ENCODE measurements at regions not wholly inside any gene's neighbourhood (a gene's known extent, or its start where the extent isn't known, plus 50 kb on each side); places are given as distances from the start of the nearest gene placed in this dataset.

- DNase-seq (no peak), ATAC-seq (no peak)
- ChIA-PET POLR2A (no interaction called here), CTCF (no interaction called here)
- Mint-ChIP-seq H3K4me3 (no peak overlapping the region), H3K27me3 (ENCODE audit: low read depth) (peaks cover 8% of the 10 kb centered on the region), H3K4me1 (ENCODE audit: low read depth) (no peaks in the 10 kb centered on the region), H3K9me3 (ENCODE audit: insufficient read depth) (no peaks in the 10 kb centered on the region), H3K36me3 (ENCODE audit: low read depth) (no peaks in the 10 kb centered on the region), H3K27ac (no peak overlapping the region)
Observed at GRCh38 chr7:86920154-86920553, 139.3 kb downstream of the ELAPOR2 start.

GRCh38 chr7:86918245-86918644 lies 141.2 kb downstream of the ELAPOR2 start:
- Mint-ChIP-seq H3K4me3 (no peak overlapping the region), H3K27me3 (ENCODE audit: low read depth) (peaks cover 8% of the 10 kb centered on the region), H3K9me3 (ENCODE audit: insufficient read depth) (no peaks in the 10 kb centered on the region), H3K36me3 (ENCODE audit: low read depth) (no peaks in the 10 kb centered on the region), H3K4me1 (ENCODE audit: low read depth) (no peaks in the 10 kb centered on the region), H3K27ac (no peak overlapping the region)
- no peak for ATAC-seq
- POLR2A ChIA-PET, result no interaction called here
- CTCF ChIA-PET, result interaction anchor here (0.7 to 1.3 kb wide), 3 partner anchors 19 to 321 kb away, joined by 3 to 5 read pairs (median 3); no protein-coding TSS in a partner anchor
- no peak for DNase-seq

GRCh38 chr7:86916277-86916825 lies 143.1 kb downstream of the ELAPOR2 start:
- CTCF ChIA-PET, result interaction anchor here (1.0 to 2.9 kb wide), 4 partner anchors 10 to 232 kb away, joined by 3 to 12 read pairs (median 7); no protein-coding TSS in a partner anchor
- no peak overlapping the region for H3K27ac Mint-ChIP-seq
- H3K4me1 Mint-ChIP-seq (ENCODE audit: low read depth), result no peaks in the 10 kb centered on the region
- H3K9me3 Mint-ChIP-seq (ENCODE audit: insufficient read depth), result no peaks in the 10 kb centered on the region
- H3K27me3 Mint-ChIP-seq (ENCODE audit: low read depth), result peaks cover 7% of the 10 kb centered on the region
- no peak for ATAC-seq
- DNase-seq, result no peak
- POLR2A ChIA-PET, result no interaction called here
- no peak overlapping the region for H3K4me3 Mint-ChIP-seq
- H3K36me3 Mint-ChIP-seq (ENCODE audit: low read depth), result no peaks in the 10 kb centered on the region

GRCh38 chr7:86914551-86914950 lies 144.9 kb downstream of the ELAPOR2 start:
- ChIA-PET POLR2A (no interaction called here), CTCF (interaction anchor here (0.9 to 2.4 kb wide), 2 partner anchors 78 to 234 kb away, joined by 3 to 12 read pairs; no protein-coding TSS in a partner anchor)
- Mint-ChIP-seq H3K36me3 (ENCODE audit: low read depth) (no peaks in the 10 kb centered on the region), H3K9me3 (ENCODE audit: insufficient read depth) (no peaks in the 10 kb centered on the region), H3K27ac (no peak overlapping the region), H3K4me3 (no peak overlapping the region), H3K4me1 (ENCODE audit: low read depth) (no peaks in the 10 kb centered on the region), H3K27me3 (ENCODE audit: low read depth) (peaks cover 7% of the 10 kb centered on the region)
- no peak for ATAC-seq
- no peak for DNase-seq
